Transverse colon (tissue), 3 donors: ENCODE measurements at regions not wholly inside any gene's neighbourhood (a gene's known extent, or its start where the extent isn't known, plus 50 kb on each side); places are given as distances from the start of the nearest gene placed in this dataset.

ENCODE experiments used
- EP300 ChIP-seq: sonication (generic); formaldehyde crosslinking; IDR thresholded peaks from one replicate; pipeline ENCODE4 v1.6.1; 2017; ENCODE audit warnings: antibody characterized with exemption, low read depth
- TF ChIP-seq, protein P1 (sequence below), 5 experiments: fragments of 200-600 bp in 3 of 5; fragments of 450-650 bp in 2 of 5; sonication (generic) in 3 of 5; IDR thresholded peaks; 1 replicate in 2 of 5; 2 replicates in 3 of 5; pipeline ENCODE4 v1.5.1; 2016 to 2017; ENCODE audit warnings: antibody characterized with exemption in 5 of 5, inconsistent platforms in 3 of 5, mild to moderate bottlenecking in 2 of 5, moderate library complexity in 1 of 5

DNA sequence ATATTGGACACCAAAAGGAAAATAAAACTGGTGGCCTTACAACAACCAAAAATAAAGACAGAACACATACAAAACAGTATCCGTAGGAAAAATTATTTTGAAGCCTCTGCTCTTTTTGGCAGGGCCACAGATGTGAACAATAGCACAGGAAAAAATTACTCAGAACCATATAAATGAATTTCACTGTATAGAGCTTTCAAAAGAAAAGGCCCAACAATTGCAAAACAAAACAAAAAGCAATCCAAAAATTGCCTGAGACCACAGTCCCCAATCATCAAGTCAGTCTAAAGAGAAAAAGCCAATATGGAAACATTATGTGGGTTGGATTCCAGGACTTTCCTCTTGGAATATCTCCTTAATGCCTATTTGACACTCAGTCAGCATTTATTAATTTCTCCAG, 243.8 kb downstream of the CEMIP2 start:
- TF ChIP-seq, protein P1, sequence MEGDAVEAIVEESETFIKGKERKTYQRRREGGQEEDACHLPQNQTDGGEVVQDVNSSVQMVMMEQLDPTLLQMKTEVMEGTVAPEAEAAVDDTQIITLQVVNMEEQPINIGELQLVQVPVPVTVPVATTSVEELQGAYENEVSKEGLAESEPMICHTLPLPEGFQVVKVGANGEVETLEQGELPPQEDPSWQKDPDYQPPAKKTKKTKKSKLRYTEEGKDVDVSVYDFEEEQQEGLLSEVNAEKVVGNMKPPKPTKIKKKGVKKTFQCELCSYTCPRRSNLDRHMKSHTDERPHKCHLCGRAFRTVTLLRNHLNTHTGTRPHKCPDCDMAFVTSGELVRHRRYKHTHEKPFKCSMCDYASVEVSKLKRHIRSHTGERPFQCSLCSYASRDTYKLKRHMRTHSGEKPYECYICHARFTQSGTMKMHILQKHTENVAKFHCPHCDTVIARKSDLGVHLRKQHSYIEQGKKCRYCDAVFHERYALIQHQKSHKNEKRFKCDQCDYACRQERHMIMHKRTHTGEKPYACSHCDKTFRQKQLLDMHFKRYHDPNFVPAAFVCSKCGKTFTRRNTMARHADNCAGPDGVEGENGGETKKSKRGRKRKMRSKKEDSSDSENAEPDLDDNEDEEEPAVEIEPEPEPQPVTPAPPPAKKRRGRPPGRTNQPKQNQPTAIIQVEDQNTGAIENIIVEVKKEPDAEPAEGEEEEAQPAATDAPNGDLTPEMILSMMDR (IDR thresholded peaks at IDR 0.05), result no peak
- TF ChIP-seq EP300, result no peak
